IMR-90 (cell line): ENCODE measurements at regions not wholly inside any gene's neighbourhood (a gene's known extent, or its start where the extent isn't known, plus 50 kb on each side); places are given as distances from the start of the nearest gene placed in this dataset.

Experiments used
- ATAC-seq: fragments of 200-7000 bp; cut with Tn5 transposase; 2 replicates; pipeline ENCODE4 v1.9.1; 2020; ENCODE audit warnings: low read depth, mild to moderate bottlenecking, moderate library complexity
- BruUV-seq: library from RNA; stranded (reverse); fragments of 400-500 nt; replicated peaks from 2 replicates; lab custom pipeline; 2021; lab: Mats Ljungman, UMichigan
- CTCF ChIA-PET: fragments of 300-600 bp; formaldehyde crosslinking; extraction: SDS; loops from one replicate; lab custom pipeline; 2021; ENCODE audit warnings: antibody characterized with exemption; lab: Yijun Ruan, JAX
- POLR2A ChIA-PET: fragments of 300-600 bp; sonication (Branson Sonifier 250); formaldehyde crosslinking; loops from one replicate; lab custom pipeline; 2022; ENCODE audit warnings: antibody characterized with exemption; ENCODE audit not compliant: unreplicated experiment; lab: Charles Lee
- DNase-seq: peaks from one replicate; pipeline ENCODE4 v3.0.0; 2013
- H2AFZ ChIP-seq: replicated peaks from 2 replicates; pipeline ENCODE3; 2013; ENCODE audit warnings: low read length, mild to moderate bottlenecking; ENCODE audit not compliant: poor library complexity
- H2AK5ac ChIP-seq: 2 replicates; pipeline ENCODE4 v1.6.1; 2013; ENCODE audit warnings: low read depth, low read length, inconsistent platforms
- H2AK9ac ChIP-seq: replicated peaks from 2 replicates; pipeline ENCODE3; 2013; ENCODE audit warnings: mild to moderate bottlenecking, low read depth, low read length, moderate library complexity; ENCODE audit not compliant: poor library complexity
- H2BK120ac ChIP-seq: 2 replicates; pipeline ENCODE4 v1.6.1; 2013; ENCODE audit warnings: low read depth, low read length, inconsistent platforms
- H2BK15ac ChIP-seq: 3 replicates; pipeline ENCODE4 v1.6.1; 2013; ENCODE audit warnings: low read depth, low read length, inconsistent platforms
- H2BK20ac ChIP-seq: 2 replicates; pipeline ENCODE4 v1.6.1; 2013; ENCODE audit warnings: low read depth, mild to moderate bottlenecking, inconsistent platforms, low read length, moderate library complexity
- H2BK5ac ChIP-seq: 2 replicates; pipeline ENCODE4 v1.6.1; 2013; ENCODE audit warnings: mild to moderate bottlenecking, low read depth, low read length, inconsistent platforms; ENCODE audit not compliant: poor library complexity, severe bottlenecking
- H3K14ac ChIP-seq: replicated peaks from 2 replicates; pipeline ENCODE4 v1.6.1; 2013; ENCODE audit warnings: low read depth, low read length, inconsistent platforms
- H3K18ac ChIP-seq: 2 replicates; pipeline ENCODE4 v1.6.1; 2013; ENCODE audit warnings: low read depth, low read length, control low read depth
- H3K23ac ChIP-seq: 2 replicates; pipeline ENCODE4 v1.6.1; 2013; ENCODE audit warnings: low read depth, low read length, inconsistent platforms
- H3K27ac ChIP-seq: 2 replicates; pipeline ENCODE4 v1.5.1; 2013; ENCODE audit warnings: mild to moderate bottlenecking, control low read depth, low read length; ENCODE audit not compliant: insufficient read depth
- H3K27me3 ChIP-seq: 2 replicates; pipeline ENCODE4 v1.6.1; 2013; ENCODE audit warnings: low read length; ENCODE audit not compliant: control insufficient read depth, insufficient read depth
- H3K36me3 ChIP-seq: 2 replicates; pipeline ENCODE4 v1.6.1; 2013; ENCODE audit warnings: low read length, mixed read lengths; ENCODE audit not compliant: control insufficient read depth, insufficient read depth
- H3K4ac ChIP-seq: 2 replicates; pipeline ENCODE4 v1.6.1; 2013; ENCODE audit warnings: low read depth, low read length, inconsistent platforms
- H3K4me1 ChIP-seq: 2 replicates; pipeline ENCODE4 v1.6.1; 2013; ENCODE audit warnings: low read length, mixed read lengths; ENCODE audit not compliant: control insufficient read depth, insufficient read depth
- H3K4me2 ChIP-seq: 2 replicates; pipeline ENCODE4 v1.6.1; 2013; ENCODE audit warnings: low read depth, mild to moderate bottlenecking, control low read depth, low read length, moderate library complexity
- H3K4me3 ChIP-seq: 2 replicates; pipeline ENCODE4 v1.5.1; 2013; ENCODE audit warnings: low read depth, mild to moderate bottlenecking, control low read depth, low read length, moderate library complexity; ENCODE audit not compliant: insufficient read depth
- H3K56ac ChIP-seq: 2 replicates; pipeline ENCODE4 v1.6.1; 2013; ENCODE audit warnings: low read length, inconsistent platforms; ENCODE audit not compliant: insufficient read depth; ENCODE audit errors: extremely low read depth
- H3K79me1 ChIP-seq, 2 experiments: 2 replicates each; pipeline ENCODE4 v1.6.1; 2013; ENCODE audit warnings: low read length in 2 of 2, inconsistent platforms in 1 of 2, low read depth in 1 of 2
- H3K9ac ChIP-seq: 2 replicates; pipeline ENCODE4 v1.6.1; 2013; ENCODE audit warnings: low read depth, low read length, control low read depth
- H3K9me1 ChIP-seq: 2 replicates; pipeline ENCODE4 v1.6.1; 2013; ENCODE audit warnings: low read length, inconsistent platforms; ENCODE audit not compliant: insufficient read depth
- H3K9me3 ChIP-seq: 2 replicates; pipeline ENCODE4 v1.6.1; 2013; ENCODE audit warnings: low read length; ENCODE audit not compliant: control insufficient read depth, insufficient read depth
- H4K20me1 ChIP-seq: 2 replicates; pipeline ENCODE4 v1.6.1; 2013; ENCODE audit warnings: low read length, inconsistent platforms; ENCODE audit not compliant: insufficient read depth
- H4K5ac ChIP-seq: 2 replicates; pipeline ENCODE4 v1.6.1; 2013; ENCODE audit warnings: mild to moderate bottlenecking, low read depth, low read length, control low read depth
- H4K8ac ChIP-seq, 2 experiments: 2 replicates each; pipeline ENCODE4 v1.6.1; 2013; ENCODE audit warnings: low read depth in 2 of 2, low read length in 2 of 2, control low read depth in 1 of 2, inconsistent platforms in 1 of 2
- H4K91ac ChIP-seq: 2 replicates; pipeline ENCODE4 v1.6.1; 2013; ENCODE audit warnings: low read depth, low read length, inconsistent platforms; ENCODE audit not compliant: insufficient read depth
- BHLHE40 ChIP-seq: fragments of 150-350 bp; IDR thresholded peaks from 2 replicates; pipeline ENCODE4 v1.6.1; 2016; ENCODE audit warnings: mild to moderate bottlenecking, low read depth, low read length
- CEBPB ChIP-seq: IDR thresholded peaks from 2 replicates; pipeline ENCODE4 v1.6.1; 2012; ENCODE audit warnings: low read depth, low read length, improper control_type of control experiment
- CHD1 ChIP-seq: IDR thresholded peaks from 2 replicates; pipeline ENCODE4 v1.6.1; 2012; ENCODE audit warnings: low read depth, low read length, improper control_type of control experiment
- CTCF ChIP-seq: conservative IDR thresholded peaks from 2 replicates; pipeline ENCODE4 v1.5.1; 2012; ENCODE audit warnings: mild to moderate bottlenecking, low read depth, low read length, improper control_type of control experiment
- ELK1 ChIP-seq: fragments of 150-350 bp; IDR thresholded peaks from 2 replicates; pipeline ENCODE4 v1.6.1; 2016; ENCODE audit warnings: low read depth, mild to moderate bottlenecking, low read length, moderate library complexity, borderline replicate concordance
- FOS ChIP-seq: fragments of 150-350 bp; IDR thresholded peaks from 2 replicates; pipeline ENCODE4 v1.6.1; 2016; ENCODE audit warnings: low read depth, low read length
- MAFK ChIP-seq: IDR thresholded peaks from 2 replicates; pipeline ENCODE4 v1.6.1; 2012; ENCODE audit warnings: low read depth, low read length, improper control_type of control experiment
- MAZ ChIP-seq: IDR thresholded peaks from 2 replicates; pipeline ENCODE4 v1.6.1; 2012; ENCODE audit warnings: low read depth, mild to moderate bottlenecking, low read length, improper control_type of control experiment, moderate library complexity, borderline replicate concordance
- MXI1 ChIP-seq: IDR thresholded peaks from 2 replicates; pipeline ENCODE4 v1.6.1; 2012; ENCODE audit warnings: low read depth, mild to moderate bottlenecking, low read length, moderate library complexity, borderline replicate concordance
- NFE2L2 ChIP-seq: fragments of 150-350 bp; IDR thresholded peaks from 2 replicates; pipeline ENCODE4 v1.6.1; 2016; ENCODE audit warnings: low read depth, mild to moderate bottlenecking, low read length
- POLR2A ChIP-seq: IDR thresholded peaks from 2 replicates; pipeline ENCODE4 v1.6.1; 2012; ENCODE audit warnings: mild to moderate bottlenecking, low read depth, low read length
- RAD21 ChIP-seq: IDR thresholded peaks from 2 replicates; pipeline ENCODE4 v1.6.1; 2012; ENCODE audit warnings: low read length, improper control_type of control experiment
- RCOR1 ChIP-seq: IDR thresholded peaks from 2 replicates; pipeline ENCODE4 v1.6.1; 2012; ENCODE audit warnings: mild to moderate bottlenecking, low read length, improper control_type of control experiment; ENCODE audit not compliant: insufficient replicate concordance
- RFX5 ChIP-seq: IDR thresholded peaks from 2 replicates; pipeline ENCODE4 v1.8.0; 2012; ENCODE audit warnings: low read depth, mild to moderate bottlenecking, low read length, moderate library complexity
- SMC3 ChIP-seq: fragments of 150-350 bp; IDR thresholded peaks from 2 replicates; pipeline ENCODE4 v1.6.1; 2016; ENCODE audit warnings: low read depth, mild to moderate bottlenecking, antibody characterized with exemption, low read length, moderate library complexity
- WGBS, 2 experiments: methylation state at CpG; one replicate each; pipeline versions ENCODE4 v1.1.5 to v1.1.7; 2013; ENCODE audit warnings: missing lambda C conversion rate in 2 of 2; ENCODE audit not compliant: insufficient read length in 1 of 2; ENCODE audit errors: extremely low coverage in 2 of 2; 5-methylcytosine and 5-hydroxymethylcytosine counted together
- dilution Hi-C: fragments of 300-500 bp; cut with HindIII; formaldehyde crosslinking; loops from one replicate; pipeline ENCODE4 v1.14.3; 2018; ENCODE audit warnings: low sequenced_read_pairs; ENCODE audit not compliant: unreplicated experiment
- in situ Hi-C: fragments of 300-500 bp; cut with MboI; formaldehyde crosslinking; loops from 3 replicates; pipeline ENCODE4 v1.14.3; 2019; ENCODE audit warnings: low sequenced_read_pairs, inconsistent platforms, mixed read lengths
- intact Hi-C: fragments of 100-400 bp; cut with micrococcal nuclease; formaldehyde crosslinking; loops from 2 replicates; pipeline ENCODE4 v1.10.0; 2022
- TF ChIP-seq, protein P1 (sequence below): fragments of 150-350 bp; IDR thresholded peaks from 2 replicates; pipeline ENCODE4 v1.6.1; 2017; ENCODE audit warnings: mild to moderate bottlenecking, antibody characterized with exemption, low read length, low read depth

- Histone ChIP-seq H3K4me1 (no peaks in the 10 kb centered on the region), H4K8ac (no peak overlapping the region), H3K56ac (no peak overlapping the region), H3K36me3 (no peaks in the 10 kb centered on the region), H4K5ac (no peak overlapping the region), H3K23ac (no peak overlapping the region), H4K91ac (no peak overlapping the region), H3K9ac (no peak overlapping the region), H2BK15ac (no peak overlapping the region), H3K79me1 (no peaks in the 10 kb centered on the region), H3K18ac (no peak overlapping the region), H2AK5ac (no peak overlapping the region), H2BK5ac (no peak overlapping the region), H2AFZ (no peak overlapping the region), H3K27ac (no peak overlapping the region), H3K4ac (no peak overlapping the region), H3K4me2 (no peak overlapping the region), H3K9me1 (no peaks in the 10 kb centered on the region), H2BK120ac (no peak overlapping the region), H2AK9ac (no peak overlapping the region), H2BK20ac (no peak overlapping the region), H3K27me3 (no peaks in the 10 kb centered on the region), H3K9me3 (no peaks in the 10 kb centered on the region; the same call in 1 of the 2 replicates), H3K4me3 (no peak overlapping the region), H3K14ac (no peak overlapping the region), H4K20me1 (no peaks in the 10 kb centered on the region)
- TF ChIP-seq CHD1 (no peak), MAFK (no peak), RCOR1 (no peak), RFX5 (no peak), MXI1 (no peak), BHLHE40 (no peak), FOS (no peak), RAD21 (no peak), POLR2A (no peak), SMC3 (no peak), ELK1 (no peak), CEBPB (no peak), MAZ (no peak), NFE2L2 (no peak), CTCF (no peak)
- TF ChIP-seq, protein P1, sequence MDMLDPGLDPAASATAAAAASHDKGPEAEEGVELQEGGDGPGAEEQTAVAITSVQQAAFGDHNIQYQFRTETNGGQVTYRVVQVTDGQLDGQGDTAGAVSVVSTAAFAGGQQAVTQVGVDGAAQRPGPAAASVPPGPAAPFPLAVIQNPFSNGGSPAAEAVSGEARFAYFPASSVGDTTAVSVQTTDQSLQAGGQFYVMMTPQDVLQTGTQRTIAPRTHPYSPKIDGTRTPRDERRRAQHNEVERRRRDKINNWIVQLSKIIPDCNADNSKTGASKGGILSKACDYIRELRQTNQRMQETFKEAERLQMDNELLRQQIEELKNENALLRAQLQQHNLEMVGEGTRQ = no peak
- dilution Hi-C loops = no loop called here
- in situ Hi-C loops = no loop called here
- ChIA-PET CTCF (no interaction called here), POLR2A (no interaction called here)
- DNase-seq = no peak
- intact Hi-C loops = no loop called here
- no TSS peak for BruUV-seq
- WGBS, 2 experiments = no CpG with 5 or more reads among the region's 3 CpGs
- ATAC-seq = no peak
Observed at GRCh38 chr4:104749062-104749461, 254.4 kb upstream of the CXXC4 start.
